HEK293 (cell line): ENCODE measurements at regions not wholly inside any gene's neighbourhood (a gene's known extent, or its start where the extent isn't known, plus 50 kb on each side); places are given as distances from the start of the nearest gene placed in this dataset.
"Not testable (repeated sequence)": the region's sequence is repeated elsewhere in the genome, so short reads cannot be mapped to it uniquely, and the experiment has no call there.

Source experiments
- ZNF529 ChIP-seq: fragments of 450-650 bp; formaldehyde crosslinking; IDR thresholded peaks from 2 replicates; pipeline ENCODE4 v1.5.1; 2017; ENCODE audit warnings: missing genetic modification characterization, missing biosample characterization; ENCODE audit not compliant: insufficient replicate concordance
- TF ChIP-seq, protein P1 (sequence below): fragments of 450-650 bp; formaldehyde crosslinking; IDR thresholded peaks from 2 replicates; pipeline ENCODE4 v1.5.1; 2016; ENCODE audit warnings: missing biosample characterization, missing genetic modification characterization

DNA sequence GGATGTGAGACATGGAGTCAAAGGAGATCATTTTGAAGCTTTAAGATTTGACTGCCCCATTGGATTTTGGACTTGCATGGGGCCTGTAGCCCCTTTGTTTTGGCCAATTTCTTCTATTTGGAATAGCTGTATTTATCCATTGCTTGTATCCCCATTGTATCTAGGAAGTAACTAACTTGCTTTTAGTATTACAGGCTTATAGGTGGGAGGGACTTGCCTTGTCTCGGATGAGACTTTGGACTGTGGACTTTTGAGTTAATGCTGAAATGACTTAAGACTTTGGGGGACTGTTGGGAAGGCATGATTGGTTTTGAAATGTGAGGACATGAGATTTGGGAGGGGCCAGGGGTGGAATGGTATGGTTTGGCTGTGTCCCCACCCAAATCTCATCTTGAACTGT lies 105.2 kb downstream of the FOXD2 start:
- not testable (repeated sequence) for TF ChIP-seq ZNF529
- TF ChIP-seq, protein P1, sequence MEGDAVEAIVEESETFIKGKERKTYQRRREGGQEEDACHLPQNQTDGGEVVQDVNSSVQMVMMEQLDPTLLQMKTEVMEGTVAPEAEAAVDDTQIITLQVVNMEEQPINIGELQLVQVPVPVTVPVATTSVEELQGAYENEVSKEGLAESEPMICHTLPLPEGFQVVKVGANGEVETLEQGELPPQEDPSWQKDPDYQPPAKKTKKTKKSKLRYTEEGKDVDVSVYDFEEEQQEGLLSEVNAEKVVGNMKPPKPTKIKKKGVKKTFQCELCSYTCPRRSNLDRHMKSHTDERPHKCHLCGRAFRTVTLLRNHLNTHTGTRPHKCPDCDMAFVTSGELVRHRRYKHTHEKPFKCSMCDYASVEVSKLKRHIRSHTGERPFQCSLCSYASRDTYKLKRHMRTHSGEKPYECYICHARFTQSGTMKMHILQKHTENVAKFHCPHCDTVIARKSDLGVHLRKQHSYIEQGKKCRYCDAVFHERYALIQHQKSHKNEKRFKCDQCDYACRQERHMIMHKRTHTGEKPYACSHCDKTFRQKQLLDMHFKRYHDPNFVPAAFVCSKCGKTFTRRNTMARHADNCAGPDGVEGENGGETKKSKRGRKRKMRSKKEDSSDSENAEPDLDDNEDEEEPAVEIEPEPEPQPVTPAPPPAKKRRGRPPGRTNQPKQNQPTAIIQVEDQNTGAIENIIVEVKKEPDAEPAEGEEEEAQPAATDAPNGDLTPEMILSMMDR: not testable (repeated sequence)
